LNCaP clone FGC (cell line): ENCODE measurements at regions not wholly inside any gene's neighbourhood (a gene's known extent, or its start where the extent isn't known, plus 50 kb on each side); places are given as distances from the start of the nearest gene placed in this dataset.

Experiments used
- DNase-seq: peaks from one replicate; pipeline ENCODE4 v3.0.0-alpha.2; 2011; ENCODE audit warnings: low read depth
- H3K4me3 ChIP-seq: 2 replicates; pipeline ENCODE4 v1.5.1; 2011; ENCODE audit warnings: mild to moderate bottlenecking, low read depth, low read length, control low read depth
- TF ChIP-seq, protein P1 (sequence below): IDR thresholded peaks from 2 replicates; pipeline ENCODE4 v1.5.1; 2012; ENCODE audit warnings: mild to moderate bottlenecking; ENCODE audit not compliant: control insufficient read depth, insufficient read depth; ENCODE audit errors: extremely low read depth

DNA sequence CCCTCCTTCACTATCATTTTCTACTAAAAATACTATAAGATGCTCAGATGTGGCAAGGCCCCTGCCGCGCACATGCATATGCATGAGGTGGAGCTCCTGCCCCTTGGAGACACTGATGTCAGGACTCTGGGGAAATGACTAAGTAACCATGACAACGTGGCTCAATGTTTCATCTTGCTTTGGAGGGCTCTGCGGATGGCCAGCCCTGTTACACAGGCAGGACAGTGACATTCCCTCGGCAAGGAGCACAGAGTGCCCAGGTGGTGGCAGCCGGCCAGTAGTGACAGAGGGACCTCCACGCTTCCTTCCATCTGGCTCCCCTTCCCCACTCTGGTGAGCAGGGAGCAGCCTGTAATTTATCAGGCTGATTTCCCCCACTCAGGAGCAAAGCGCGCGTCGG is 364.1 kb downstream of the SS18 start:
- DNase-seq: no peak
- TF ChIP-seq, protein P1, sequence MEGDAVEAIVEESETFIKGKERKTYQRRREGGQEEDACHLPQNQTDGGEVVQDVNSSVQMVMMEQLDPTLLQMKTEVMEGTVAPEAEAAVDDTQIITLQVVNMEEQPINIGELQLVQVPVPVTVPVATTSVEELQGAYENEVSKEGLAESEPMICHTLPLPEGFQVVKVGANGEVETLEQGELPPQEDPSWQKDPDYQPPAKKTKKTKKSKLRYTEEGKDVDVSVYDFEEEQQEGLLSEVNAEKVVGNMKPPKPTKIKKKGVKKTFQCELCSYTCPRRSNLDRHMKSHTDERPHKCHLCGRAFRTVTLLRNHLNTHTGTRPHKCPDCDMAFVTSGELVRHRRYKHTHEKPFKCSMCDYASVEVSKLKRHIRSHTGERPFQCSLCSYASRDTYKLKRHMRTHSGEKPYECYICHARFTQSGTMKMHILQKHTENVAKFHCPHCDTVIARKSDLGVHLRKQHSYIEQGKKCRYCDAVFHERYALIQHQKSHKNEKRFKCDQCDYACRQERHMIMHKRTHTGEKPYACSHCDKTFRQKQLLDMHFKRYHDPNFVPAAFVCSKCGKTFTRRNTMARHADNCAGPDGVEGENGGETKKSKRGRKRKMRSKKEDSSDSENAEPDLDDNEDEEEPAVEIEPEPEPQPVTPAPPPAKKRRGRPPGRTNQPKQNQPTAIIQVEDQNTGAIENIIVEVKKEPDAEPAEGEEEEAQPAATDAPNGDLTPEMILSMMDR: no peak
- H3K4me3 ChIP-seq: no peak overlapping the region

- TF ChIP-seq, protein P1: no peak
- no peak for DNase-seq
- no peak overlapping the region for H3K4me3 ChIP-seq
Measured at GRCh38 chr18:25725501-25725900, 364.9 kb downstream of the SS18 start.

GRCh38 chr18:25724997-25725396 is 365.4 kb downstream of the SS18 start:
- TF ChIP-seq, protein P1: no peak
- DNase-seq: no peak
- no peak overlapping the region for H3K4me3 ChIP-seq

GRCh38 chr18:25724121-25724520 is 366.3 kb downstream of the SS18 start:
- TF ChIP-seq, protein P1: no peak
- no peak for DNase-seq
- H3K4me3 ChIP-seq: no peak overlapping the region

- H3K4me3 ChIP-seq: no peak overlapping the region
- TF ChIP-seq, protein P1: no peak
- no peak for DNase-seq
Measured at GRCh38 chr18:25713103-25713502, 361.1 kb upstream of the ZNF521 start.

DNA sequence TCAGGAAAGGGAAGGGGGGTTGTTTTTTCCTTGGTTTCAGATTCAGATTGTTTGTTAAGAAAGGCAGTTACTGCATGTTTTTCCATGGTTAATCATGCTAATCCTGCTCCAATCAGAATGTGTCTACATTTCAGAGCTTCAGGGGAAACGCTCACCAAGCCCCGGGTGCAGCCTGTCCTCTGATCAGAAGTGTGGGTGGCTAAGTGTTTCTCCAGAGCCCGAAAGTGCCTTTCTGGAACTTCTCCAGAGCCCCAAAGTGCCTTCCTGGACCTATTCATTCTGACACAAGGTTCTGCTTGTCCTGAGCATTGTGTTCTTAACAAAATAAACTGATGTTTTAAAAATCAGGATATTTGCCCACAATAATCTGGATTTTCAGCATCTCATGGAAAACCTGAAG is 359.0 kb upstream of the ZNF521 start:
- no peak for DNase-seq
- TF ChIP-seq, protein P1: no peak
- H3K4me3 ChIP-seq: no peak overlapping the region

- H3K4me3 ChIP-seq: no peak overlapping the region
- DNase-seq: no peak
- TF ChIP-seq, protein P1: no peak
Measured at GRCh38 chr18:25705650-25706049, 353.7 kb upstream of the ZNF521 start.
